B cell (primary cell): ENCODE measurements at regions not wholly inside any gene's neighbourhood (a gene's known extent, or its start where the extent isn't known, plus 50 kb on each side); places are given as distances from the start of the nearest gene placed in this dataset.

ENCODE experiments used
- ATAC-seq: fragments of 200-7000 bp; cut with Tn5 transposase; one replicate; pipeline ENCODE4 v1.10.0; 2021; ENCODE audit warnings: low read depth, mild to moderate bottlenecking, moderate number of reproducible peaks, moderate library complexity
- CTCF ChIA-PET: fragments of 350-600 bp; sonication (Branson Sonifier 250); formaldehyde crosslinking; loops from one replicate; lab custom pipeline; 2021; ENCODE audit warnings: antibody characterized with exemption, inconsistent platforms; lab: Charles Lee
- POLR2A ChIA-PET: fragments of 350-600 bp; sonication (Branson Sonifier 250); formaldehyde crosslinking; loops from one replicate; lab custom pipeline; 2021; ENCODE audit warnings: antibody characterized with exemption; lab: Charles Lee
- DNase-seq: peaks from one replicate; pipeline ENCODE4 v3.0.0; 2013
- H2AFZ ChIP-seq: 2 replicates; pipeline ENCODE4 v1.6.1; 2012; ENCODE audit warnings: mild to moderate bottlenecking, low read depth, low read length; ENCODE audit not compliant: insufficient read depth, poor library complexity, severe bottlenecking
- H3K27ac ChIP-seq, 2 donors: 1 replicate in 1 of 2; 2 replicates in 1 of 2; pipeline ENCODE4 v1.5.1; 2012 to 2013; ENCODE audit warnings: low read length in 2 of 2, mild to moderate bottlenecking in 2 of 2, moderate library complexity in 1 of 2
- H3K27me3 ChIP-seq, 4 experiments: fragments of 200-600 bp in 1 of 4; sonication (generic) in 1 of 4; replicated peaks in 1 of 4; 1 replicate in 2 of 4; 2 replicates in 2 of 4; pipeline versions ENCODE4 v1.6.1 to v1.7.0; 2013 to 2016; ENCODE audit warnings: low read length in 3 of 4, mild to moderate bottlenecking in 2 of 4, mixed read lengths in 1 of 4, moderate library complexity in 1 of 4; ENCODE audit not compliant: insufficient read depth in 4 of 4, control insufficient read depth in 3 of 4; ENCODE audit errors: control extremely low read depth in 1 of 4
- H3K36me3 ChIP-seq, 2 experiments: replicated peaks in 1 of 2; 1 replicate in 1 of 2; 2 replicates in 1 of 2; pipeline versions ENCODE4 v1.6.1 to v1.7.1; 2013; ENCODE audit warnings: low read length in 1 of 2; ENCODE audit not compliant: insufficient read depth in 2 of 2, control insufficient read depth in 1 of 2; ENCODE audit errors: control extremely low read depth in 1 of 2, extremely low read depth in 1 of 2
- H3K4me1 ChIP-seq, 2 donors: fragments of 200-600 bp in 1 of 2; sonication (generic) in 1 of 2; 1 replicate in 1 of 2; 2 replicates in 1 of 2; pipeline versions ENCODE4 v1.5.1 to v1.6.1; 2013 to 2017; ENCODE audit warnings: low read length in 2 of 2; ENCODE audit not compliant: control insufficient read depth in 2 of 2, insufficient read depth in 2 of 2
- H3K4me2 ChIP-seq: replicated peaks from 2 replicates; pipeline ENCODE3; 2012; ENCODE audit warnings: mild to moderate bottlenecking, low read depth, low read length; ENCODE audit not compliant: poor library complexity, severe bottlenecking
- H3K4me3 ChIP-seq, 5 experiments: fragments of 200-600 bp in 1 of 5; sonication (generic) in 1 of 5; 1 replicate in 3 of 5; 2 replicates in 2 of 5; pipeline versions ENCODE4 v1.5.1 to v1.7.0; 2011 to 2016; ENCODE audit warnings: low read length in 4 of 5, mild to moderate bottlenecking in 4 of 5, low read depth in 2 of 5, control low read depth in 1 of 5, moderate library complexity in 1 of 5; ENCODE audit not compliant: insufficient read depth in 1 of 5; ENCODE audit errors: control extremely low read depth in 1 of 5, extremely low read depth in 1 of 5
- H3K79me2 ChIP-seq: fragments of 200-600 bp; sonication (generic); one replicate; pipeline ENCODE4 v1.6.0; 2016; ENCODE audit warnings: low read length; ENCODE audit not compliant: control insufficient read depth, insufficient read depth
- H3K9ac ChIP-seq: fragments of 200-600 bp; sonication (generic); 2 replicates; pipeline ENCODE4 v1.6.1; 2017; ENCODE audit warnings: mild to moderate bottlenecking, low read length, moderate library complexity
- H3K9me3 ChIP-seq, 3 donors: one replicate each; pipeline versions ENCODE4 v1.6.1 to v1.7.1; 2013; ENCODE audit warnings: low read length in 2 of 3; ENCODE audit not compliant: control insufficient read depth in 2 of 3, insufficient read depth in 1 of 3; ENCODE audit errors: control extremely low read depth in 1 of 3
- H4K20me1 ChIP-seq: 2 replicates; pipeline ENCODE4 v1.6.0; 2012; ENCODE audit warnings: mild to moderate bottlenecking, low read length; ENCODE audit not compliant: insufficient read depth, control insufficient read depth, poor library complexity, severe bottlenecking
- H3K27ac Mint-ChIP-seq: one replicate; pipeline ENCODE4 v1.8.0; 2021; ENCODE audit warnings: mixed read lengths
- H3K27me3 Mint-ChIP-seq: one replicate; pipeline ENCODE4 v1.8.0; 2021; ENCODE audit warnings: mixed read lengths
- H3K4me1 Mint-ChIP-seq: one replicate; pipeline ENCODE4 v1.8.0; 2021; ENCODE audit warnings: mixed read lengths
- H3K4me3 Mint-ChIP-seq: one replicate; pipeline ENCODE4 v1.8.0; 2021; ENCODE audit warnings: mixed read lengths
- H3K9me3 Mint-ChIP-seq: one replicate; pipeline ENCODE4 v1.8.0; 2022; ENCODE audit warnings: mixed read lengths; ENCODE audit not compliant: insufficient read depth
- CTCF ChIP-seq: fragments of 200-600 bp; IDR thresholded peaks from one replicate; pipeline ENCODE4 v1.8.0; 2022; ENCODE audit warnings: antibody characterized with exemption, mild to moderate bottlenecking
- EZH2 ChIP-seq: IDR thresholded peaks from 2 replicates; pipeline ENCODE4 v1.6.1; 2012; ENCODE audit warnings: borderline replicate concordance, low read depth, mild to moderate bottlenecking, moderate library complexity, low read length; ENCODE audit not compliant: insufficient read depth, poor library complexity, severe bottlenecking
- WGBS: methylation state at CpG from one replicate; pipeline ENCODE4 v1.1.5; 2013; ENCODE audit warnings: missing lambda C conversion rate; ENCODE audit not compliant: insufficient coverage; 5-methylcytosine and 5-hydroxymethylcytosine counted together
- intact Hi-C: fragments of 100-400 bp; cut with micrococcal nuclease; formaldehyde crosslinking; loops from one replicate; pipeline ENCODE4 v1.10.0; 2022

- Histone ChIP-seq H3K27me3 (peaks cover 0 to 7% (median 1%) of the 10 kb centered on the region in 4 experiments), H3K4me2 (no peak overlapping the region), H3K4me3 (no peak overlapping the region), H3K79me2 (no peaks in the 10 kb centered on the region), H3K27ac (no peak overlapping the region), H3K9ac (no peak overlapping the region), H3K9me3 (peaks cover 0 to 2% (median 0%) of the 10 kb centered on the region in 3 donors), H2AFZ (no peak overlapping the region), H3K36me3 (no peaks in the 10 kb centered on the region), H4K20me1 (no peaks in the 10 kb centered on the region), H3K4me1 (no peaks in the 10 kb centered on the region)
- Mint-ChIP-seq H3K9me3 (peaks cover 2% of the 10 kb centered on the region), H3K27me3 (peaks cover 6% of the 10 kb centered on the region), H3K27ac (no peak overlapping the region), H3K4me3 (no peak overlapping the region), H3K4me1 (no peaks in the 10 kb centered on the region)
- CTCF ChIA-PET: no interaction called here
- DNase-seq: no peak
- WGBS: 89% methylated on average over 3 of the region's 3 CpGs
- TF ChIP-seq CTCF: no peak
- POLR2A ChIA-PET: no interaction called here
- ATAC-seq: no peak
- intact Hi-C loops: no loop called here
Measured at GRCh38 chr15:60213377-60214000, 184.3 kb downstream of the ANXA2 start.

- H3K27ac ChIP-seq: no peak overlapping the region
- no peak for DNase-seq
- no peak overlapping the region for H2AFZ ChIP-seq
- TF ChIP-seq CTCF (no peak), EZH2 (no peak)
- no peak overlapping the region for H3K9ac ChIP-seq
- WGBS: 100% methylated on average over 3 of the region's 4 CpGs
- H3K4me2 ChIP-seq: no peak overlapping the region
- H3K27me3 Mint-ChIP-seq: peaks cover 6% of the 10 kb centered on the region
- no peak for ATAC-seq
- no peaks in the 10 kb centered on the region for H3K36me3 ChIP-seq
- no peaks in the 10 kb centered on the region for H4K20me1 ChIP-seq
- no peaks in the 10 kb centered on the region for H3K4me1 ChIP-seq
- H3K4me3 Mint-ChIP-seq: no peak overlapping the region
- no peaks in the 10 kb centered on the region for H3K79me2 ChIP-seq
- CTCF ChIA-PET: no interaction called here
- no peak overlapping the region for H3K27ac Mint-ChIP-seq
- no peaks in the 10 kb centered on the region for H3K4me1 Mint-ChIP-seq
- H3K27me3 ChIP-seq: peaks cover 0 to 7% (median 1%) of the 10 kb centered on the region in 4 experiments
- H3K9me3 ChIP-seq: peaks cover 0 to 2% (median 0%) of the 10 kb centered on the region in 3 donors
- H3K4me3 ChIP-seq: no peak overlapping the region
- peaks cover 2% of the 10 kb centered on the region for H3K9me3 Mint-ChIP-seq
- intact Hi-C loops: no loop called here
- POLR2A ChIA-PET: no interaction called here
Measured at GRCh38 chr15:60214201-60214600, 183.6 kb downstream of the ANXA2 start.
